H1 (cell line): ENCODE measurements at regions not wholly inside any gene's neighbourhood (a gene's known extent, or its start where the extent isn't known, plus 50 kb on each side); places are given as distances from the start of the nearest gene placed in this dataset.

Experiments used
- CHD2 ChIP-seq: IDR thresholded peaks from 2 replicates; pipeline ENCODE4 v1.6.1; 2012; ENCODE audit warnings: low read length, improper control_type of control experiment
- NRF1 ChIP-seq: IDR thresholded peaks from 2 replicates; pipeline ENCODE4 v1.6.1; 2011; ENCODE audit warnings: mild to moderate bottlenecking, low read depth, low read length, improper control_type of control experiment
- RFX5 ChIP-seq: IDR thresholded peaks from 2 replicates; pipeline ENCODE4 v1.6.1; 2011; ENCODE audit warnings: low read depth, low read length, improper control_type of control experiment, borderline replicate concordance
- TAF1 ChIP-seq: IDR thresholded peaks from 2 replicates; pipeline ENCODE4 v1.6.1; 2011; ENCODE audit warnings: mild to moderate bottlenecking, low read depth, low read length
- TBP ChIP-seq: IDR thresholded peaks from 2 replicates; pipeline ENCODE4 v1.6.1; 2011; ENCODE audit warnings: low read depth, low read length, improper control_type of control experiment
- YY1 ChIP-seq: IDR thresholded peaks from 2 replicates; pipeline ENCODE4 v1.6.1; 2011; ENCODE audit warnings: low read depth, mild to moderate bottlenecking, low read length
- ZNF274 ChIP-seq: IDR thresholded peaks from 2 replicates; pipeline ENCODE4 v1.7.0; 2012; ENCODE audit warnings: low read length, borderline replicate concordance; ENCODE audit errors: extremely low read depth
- TF ChIP-seq, protein P1 (sequence below): fragments of 300-600 bp; sonication (generic); IDR thresholded peaks from 2 replicates; pipeline ENCODE4 v1.7.1; 2012; ENCODE audit warnings: low read length, moderate library complexity, mild to moderate bottlenecking, inconsistent platforms; ENCODE audit not compliant: insufficient replicate concordance

DNA sequence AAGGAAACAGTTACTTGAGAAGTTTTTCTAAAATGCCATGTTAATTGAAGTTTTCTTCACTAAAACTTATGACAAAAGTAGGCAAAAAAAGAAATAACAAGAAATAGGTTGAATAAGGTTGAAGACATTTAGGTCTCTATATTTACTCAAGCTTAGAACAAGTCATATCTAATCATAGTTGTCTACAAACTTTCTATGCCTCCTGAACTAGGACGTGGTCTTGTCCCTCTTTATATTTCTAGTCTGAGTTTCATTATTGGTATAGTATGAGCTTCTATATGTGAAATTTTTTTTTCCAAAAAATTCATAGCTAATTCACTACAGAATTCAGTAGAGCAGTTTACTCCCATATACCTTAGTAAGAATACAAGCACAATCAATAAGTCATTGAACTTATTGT is 836.4 kb downstream of the SLITRK6 start (continued):
- TF ChIP-seq, protein P1, sequence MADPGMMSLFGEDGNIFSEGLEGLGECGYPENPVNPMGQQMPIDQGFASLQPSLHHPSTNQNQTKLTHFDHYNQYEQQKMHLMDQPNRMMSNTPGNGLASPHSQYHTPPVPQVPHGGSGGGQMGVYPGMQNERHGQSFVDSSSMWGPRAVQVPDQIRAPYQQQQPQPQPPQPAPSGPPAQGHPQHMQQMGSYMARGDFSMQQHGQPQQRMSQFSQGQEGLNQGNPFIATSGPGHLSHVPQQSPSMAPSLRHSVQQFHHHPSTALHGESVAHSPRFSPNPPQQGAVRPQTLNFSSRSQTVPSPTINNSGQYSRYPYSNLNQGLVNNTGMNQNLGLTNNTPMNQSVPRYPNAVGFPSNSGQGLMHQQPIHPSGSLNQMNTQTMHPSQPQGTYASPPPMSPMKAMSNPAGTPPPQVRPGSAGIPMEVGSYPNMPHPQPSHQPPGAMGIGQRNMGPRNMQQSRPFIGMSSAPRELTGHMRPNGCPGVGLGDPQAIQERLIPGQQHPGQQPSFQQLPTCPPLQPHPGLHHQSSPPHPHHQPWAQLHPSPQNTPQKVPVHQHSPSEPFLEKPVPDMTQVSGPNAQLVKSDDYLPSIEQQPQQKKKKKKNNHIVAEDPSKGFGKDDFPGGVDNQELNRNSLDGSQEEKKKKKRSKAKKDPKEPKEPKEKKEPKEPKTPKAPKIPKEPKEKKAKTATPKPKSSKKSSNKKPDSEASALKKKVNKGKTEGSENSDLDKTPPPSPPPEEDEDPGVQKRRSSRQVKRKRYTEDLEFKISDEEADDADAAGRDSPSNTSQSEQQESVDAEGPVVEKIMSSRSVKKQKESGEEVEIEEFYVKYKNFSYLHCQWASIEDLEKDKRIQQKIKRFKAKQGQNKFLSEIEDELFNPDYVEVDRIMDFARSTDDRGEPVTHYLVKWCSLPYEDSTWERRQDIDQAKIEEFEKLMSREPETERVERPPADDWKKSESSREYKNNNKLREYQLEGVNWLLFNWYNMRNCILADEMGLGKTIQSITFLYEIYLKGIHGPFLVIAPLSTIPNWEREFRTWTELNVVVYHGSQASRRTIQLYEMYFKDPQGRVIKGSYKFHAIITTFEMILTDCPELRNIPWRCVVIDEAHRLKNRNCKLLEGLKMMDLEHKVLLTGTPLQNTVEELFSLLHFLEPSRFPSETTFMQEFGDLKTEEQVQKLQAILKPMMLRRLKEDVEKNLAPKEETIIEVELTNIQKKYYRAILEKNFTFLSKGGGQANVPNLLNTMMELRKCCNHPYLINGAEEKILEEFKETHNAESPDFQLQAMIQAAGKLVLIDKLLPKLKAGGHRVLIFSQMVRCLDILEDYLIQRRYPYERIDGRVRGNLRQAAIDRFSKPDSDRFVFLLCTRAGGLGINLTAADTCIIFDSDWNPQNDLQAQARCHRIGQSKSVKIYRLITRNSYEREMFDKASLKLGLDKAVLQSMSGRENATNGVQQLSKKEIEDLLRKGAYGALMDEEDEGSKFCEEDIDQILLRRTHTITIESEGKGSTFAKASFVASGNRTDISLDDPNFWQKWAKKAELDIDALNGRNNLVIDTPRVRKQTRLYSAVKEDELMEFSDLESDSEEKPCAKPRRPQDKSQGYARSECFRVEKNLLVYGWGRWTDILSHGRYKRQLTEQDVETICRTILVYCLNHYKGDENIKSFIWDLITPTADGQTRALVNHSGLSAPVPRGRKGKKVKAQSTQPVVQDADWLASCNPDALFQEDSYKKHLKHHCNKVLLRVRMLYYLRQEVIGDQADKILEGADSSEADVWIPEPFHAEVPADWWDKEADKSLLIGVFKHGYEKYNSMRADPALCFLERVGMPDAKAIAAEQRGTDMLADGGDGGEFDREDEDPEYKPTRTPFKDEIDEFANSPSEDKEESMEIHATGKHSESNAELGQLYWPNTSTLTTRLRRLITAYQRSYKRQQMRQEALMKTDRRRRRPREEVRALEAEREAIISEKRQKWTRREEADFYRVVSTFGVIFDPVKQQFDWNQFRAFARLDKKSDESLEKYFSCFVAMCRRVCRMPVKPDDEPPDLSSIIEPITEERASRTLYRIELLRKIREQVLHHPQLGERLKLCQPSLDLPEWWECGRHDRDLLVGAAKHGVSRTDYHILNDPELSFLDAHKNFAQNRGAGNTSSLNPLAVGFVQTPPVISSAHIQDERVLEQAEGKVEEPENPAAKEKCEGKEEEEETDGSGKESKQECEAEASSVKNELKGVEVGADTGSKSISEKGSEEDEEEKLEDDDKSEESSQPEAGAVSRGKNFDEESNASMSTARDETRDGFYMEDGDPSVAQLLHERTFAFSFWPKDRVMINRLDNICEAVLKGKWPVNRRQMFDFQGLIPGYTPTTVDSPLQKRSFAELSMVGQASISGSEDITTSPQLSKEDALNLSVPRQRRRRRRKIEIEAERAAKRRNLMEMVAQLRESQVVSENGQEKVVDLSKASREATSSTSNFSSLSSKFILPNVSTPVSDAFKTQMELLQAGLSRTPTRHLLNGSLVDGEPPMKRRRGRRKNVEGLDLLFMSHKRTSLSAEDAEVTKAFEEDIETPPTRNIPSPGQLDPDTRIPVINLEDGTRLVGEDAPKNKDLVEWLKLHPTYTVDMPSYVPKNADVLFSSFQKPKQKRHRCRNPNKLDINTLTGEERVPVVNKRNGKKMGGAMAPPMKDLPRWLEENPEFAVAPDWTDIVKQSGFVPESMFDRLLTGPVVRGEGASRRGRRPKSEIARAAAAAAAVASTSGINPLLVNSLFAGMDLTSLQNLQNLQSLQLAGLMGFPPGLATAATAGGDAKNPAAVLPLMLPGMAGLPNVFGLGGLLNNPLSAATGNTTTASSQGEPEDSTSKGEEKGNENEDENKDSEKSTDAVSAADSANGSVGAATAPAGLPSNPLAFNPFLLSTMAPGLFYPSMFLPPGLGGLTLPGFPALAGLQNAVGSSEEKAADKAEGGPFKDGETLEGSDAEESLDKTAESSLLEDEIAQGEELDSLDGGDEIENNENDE, result no peak
- TF ChIP-seq CHD2, result no peak
- no peak for TF ChIP-seq ZNF274
- TF ChIP-seq NRF1, result no peak
- no peak for TF ChIP-seq YY1
- TF ChIP-seq RFX5, result no peak
- TF ChIP-seq TAF1, result no peak
- no peak for TF ChIP-seq TBP
